BLaER1 treated with 17β-estradiol and CSF1 and Interleukin-3, amounts not matched to agents 10 nM and 100 nM (cell line): ENCODE measurements at regions not wholly inside any gene's neighbourhood (a gene's known extent, or its start where the extent isn't known, plus 50 kb on each side); places are given as distances from the start of the nearest gene placed in this dataset.

Experiments
- H3K27ac ChIP-seq, 11 experiments: shearing (Covaris generic); formaldehyde crosslinking; 2 replicates each; pipeline ENCODE4 v1.8.1; 2022
- H3K27me3 ChIP-seq, 11 experiments: shearing (Covaris generic); formaldehyde crosslinking; 2 replicates each; pipeline ENCODE4 v1.8.1; 2022
- H3K36me3 ChIP-seq, 11 experiments: shearing (Covaris generic); formaldehyde crosslinking; 2 replicates each; pipeline ENCODE4 v1.8.1; 2022
- H3K4me1 ChIP-seq, 10 experiments: shearing (Covaris generic); formaldehyde crosslinking; 2 replicates each; pipeline ENCODE4 v1.8.1; 2022
- H3K4me2 ChIP-seq, 11 experiments: shearing (Covaris generic); formaldehyde crosslinking; 2 replicates each; pipeline ENCODE4 v1.8.1; 2022
- H3K4me3 ChIP-seq, 10 experiments: shearing (Covaris generic); formaldehyde crosslinking; 2 replicates each; pipeline ENCODE4 v1.8.1; 2022
- H3K9ac ChIP-seq, 11 experiments: shearing (Covaris generic); formaldehyde crosslinking; 2 replicates each; pipeline ENCODE4 v1.8.1; 2022
- H3K9me3 ChIP-seq, 11 experiments: shearing (Covaris generic); formaldehyde crosslinking; replicated peaks in 1 of 11; 2 replicates each; pipeline ENCODE4 v1.8.1; 2022
- H4K20me1 ChIP-seq, 11 experiments: shearing (Covaris generic); formaldehyde crosslinking; 2 replicates each; pipeline ENCODE4 v1.8.1; 2022
- Cebpa-rat ChIP-seq, 11 experiments: shearing (Covaris generic); IDR thresholded peaks; 2 replicates each; pipeline ENCODE4 v1.8.1; 2022

DNA sequence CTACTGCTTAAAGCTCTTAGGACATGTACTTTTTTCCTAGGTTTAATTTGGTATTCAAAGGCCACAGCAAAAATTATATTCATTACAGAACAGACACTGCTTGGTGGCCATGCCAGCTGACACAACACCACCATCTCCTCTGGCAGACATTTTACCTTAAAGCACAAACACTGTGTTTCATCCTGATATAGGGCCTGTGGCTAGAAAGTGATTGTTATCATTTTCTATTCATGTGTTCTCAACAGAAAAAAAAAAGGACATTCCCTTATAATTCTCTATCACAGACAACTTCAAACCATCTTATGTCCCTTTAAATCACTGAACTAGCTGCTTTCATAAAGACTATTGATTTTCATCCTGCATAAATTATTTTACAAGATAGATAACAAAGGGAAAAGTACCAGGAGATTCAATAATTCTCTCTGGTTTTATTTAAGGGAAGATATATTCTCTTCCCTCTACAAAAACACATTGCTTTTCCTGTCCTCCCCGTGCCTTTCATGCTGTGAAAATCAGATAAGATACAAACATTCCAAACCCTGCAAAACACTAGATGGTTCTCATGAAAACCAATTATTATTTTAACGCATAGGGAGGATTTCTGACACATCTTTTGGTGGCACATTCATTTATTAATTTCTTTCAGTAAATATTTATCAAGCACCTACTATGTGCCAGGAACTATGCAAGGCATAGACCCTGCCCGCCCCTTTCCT is 139.3 kb upstream of the TMCC3 start:
- Histone ChIP-seq H3K36me3 (no peaks in the 10 kb centered on the region), H4K20me1 (no peaks in the 10 kb centered on the region), H3K27ac (no peak overlapping the region), H3K9ac (no peak overlapping the region), H3K4me2 (no peak overlapping the region), H3K27me3 (no peaks in the 10 kb centered on the region), H3K4me3 (no peak overlapping the region), H3K9me3 (peaks cover 0 to 5% (median 0%) of the 10 kb centered on the region in 11 experiments; a peak in 1 of 22 replicates), H3K4me1 (peaks cover 0 to 11% (median 4%) of the 10 kb centered on the region in 10 experiments; a peak in 10 of 20 replicates)
- TF ChIP-seq Cebpa-rat (IDR thresholded peaks at IDR 0.05): no peak

DNA sequence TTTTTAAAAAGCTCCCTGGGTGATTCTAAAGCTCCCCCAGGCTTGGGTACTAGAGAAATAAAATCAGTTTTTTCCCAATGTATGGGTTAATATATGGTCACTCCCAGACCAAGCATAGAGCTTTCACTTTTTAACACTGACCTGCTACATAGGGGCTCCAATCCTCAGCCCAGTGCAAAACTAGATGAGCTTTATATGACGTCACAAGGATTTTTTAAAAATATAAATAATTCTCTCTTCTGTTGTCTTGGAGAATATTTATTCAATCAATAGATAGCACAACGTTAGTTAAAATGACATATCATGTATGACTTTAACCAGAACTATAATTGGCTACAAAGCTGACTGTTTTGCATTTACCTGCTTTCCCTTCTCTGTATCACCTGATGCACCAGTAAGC is 137.9 kb upstream of the TMCC3 start:
- peaks cover 0 to 11% (median 4%) of the 10 kb centered on the region in 10 experiments; a peak in 10 of 20 replicates for H3K4me1 ChIP-seq
- H3K27ac ChIP-seq: no peak overlapping the region
- no peaks in the 10 kb centered on the region for H3K36me3 ChIP-seq
- no peaks in the 10 kb centered on the region for H3K27me3 ChIP-seq
- TF ChIP-seq Cebpa-rat (IDR thresholded peaks at IDR 0.05): no peak
- no peak overlapping the region for H3K4me3 ChIP-seq
- H4K20me1 ChIP-seq: no peaks in the 10 kb centered on the region
- H3K9me3 ChIP-seq: peaks cover 0 to 5% (median 0%) of the 10 kb centered on the region in 11 experiments; a peak in 1 of 22 replicates
- no peak overlapping the region for H3K4me2 ChIP-seq
- no peak overlapping the region for H3K9ac ChIP-seq

DNA sequence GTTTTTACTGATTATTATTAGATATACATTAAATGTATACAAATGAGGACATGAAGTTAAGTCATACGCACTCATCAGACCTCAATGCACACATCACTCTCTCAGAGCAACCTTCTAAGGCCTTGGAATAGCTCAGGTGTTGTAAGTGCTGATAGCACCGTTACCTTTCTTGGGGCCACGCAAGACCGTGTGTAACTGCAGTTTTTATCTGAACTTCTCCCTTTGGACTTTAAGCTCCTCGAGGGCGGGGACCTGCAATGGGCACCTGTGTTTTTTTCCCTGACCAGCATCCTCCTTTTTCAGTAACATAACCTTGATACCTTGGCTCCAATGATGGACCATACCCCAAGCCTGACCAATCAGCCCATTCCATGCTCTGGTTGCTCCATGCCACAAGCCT is 136.5 kb upstream of the TMCC3 start:
- Histone ChIP-seq H3K4me2 (no peak overlapping the region), H3K9ac (no peak overlapping the region), H3K9me3 (peaks cover 3 to 13% (median 5%) of the 10 kb centered on the region in 11 experiments; a peak in 15 of 22 replicates), H3K4me1 (no peaks in the 10 kb centered on the region), H3K36me3 (no peaks in the 10 kb centered on the region), H3K4me3 (no peak overlapping the region), H3K27me3 (no peaks in the 10 kb centered on the region), H3K27ac (no peak overlapping the region), H4K20me1 (no peaks in the 10 kb centered on the region)
- TF ChIP-seq Cebpa-rat (IDR thresholded peaks at IDR 0.05): no peak

- no peak overlapping the region for H3K9ac ChIP-seq
- H4K20me1 ChIP-seq: no peaks in the 10 kb centered on the region
- H3K4me3 ChIP-seq: no peak overlapping the region
- no peak overlapping the region for H3K4me2 ChIP-seq
- no peak overlapping the region for H3K27ac ChIP-seq
- peaks cover 4 to 14% (median 7%) of the 10 kb centered on the region in 11 experiments; a peak in 15 of 22 replicates for H3K9me3 ChIP-seq
- no peak for TF ChIP-seq Cebpa-rat (IDR thresholded peaks at IDR 0.05)
- no peaks in the 10 kb centered on the region for H3K27me3 ChIP-seq
- peaks cover 0 to 11% (median 7%) of the 10 kb centered on the region in 10 experiments; a peak in 9 of 20 replicates for H3K4me1 ChIP-seq
- no peaks in the 10 kb centered on the region for H3K36me3 ChIP-seq
Observed at GRCh38 chr12:94783862-94784261, 133.5 kb upstream of the TMCC3 start.

GRCh38 chr12:94783343-94783742 is 133.0 kb upstream of the TMCC3 start:
- no peaks in the 10 kb centered on the region for H3K36me3 ChIP-seq
- H3K27ac ChIP-seq: no peak overlapping the region
- TF ChIP-seq Cebpa-rat (IDR thresholded peaks at IDR 0.05): no peak
- no peak overlapping the region for H3K4me2 ChIP-seq
- no peak overlapping the region for H3K9ac ChIP-seq
- H3K9me3 ChIP-seq: peaks cover 4 to 14% (median 7%) of the 10 kb centered on the region in 11 experiments; a peak in 15 of 22 replicates
- no peak overlapping the region for H3K4me3 ChIP-seq
- H3K4me1 ChIP-seq: peaks cover 0 to 11% (median 7%) of the 10 kb centered on the region in 10 experiments; a peak in 9 of 20 replicates
- no peaks in the 10 kb centered on the region for H4K20me1 ChIP-seq
- H3K27me3 ChIP-seq: no peaks in the 10 kb centered on the region

DNA sequence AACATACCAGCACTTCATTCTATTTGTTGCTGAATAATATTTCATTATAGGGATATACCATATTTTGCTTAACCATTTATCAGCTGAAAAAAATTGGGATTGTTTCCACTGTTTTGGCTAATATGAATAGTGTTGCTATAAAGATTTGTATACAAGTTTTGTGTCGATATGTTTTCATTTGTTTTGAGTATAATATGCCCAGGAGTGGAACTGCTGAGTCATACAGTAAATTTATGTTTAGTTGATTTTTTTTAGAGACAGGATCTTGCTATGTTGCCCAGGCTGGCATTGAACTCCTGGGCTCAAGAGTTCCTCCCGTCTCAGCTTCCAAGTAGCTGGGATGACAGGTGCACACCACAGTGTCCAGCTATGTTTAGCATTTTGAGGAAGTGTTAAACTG is 131.5 kb upstream of the TMCC3 start:
- Histone ChIP-seq H3K4me1 (peaks cover 0 to 16% (median 11%) of the 10 kb centered on the region in 10 experiments; a peak in 10 of 20 replicates), H3K36me3 (no peaks in the 10 kb centered on the region), H3K27me3 (no peaks in the 10 kb centered on the region)

DNA sequence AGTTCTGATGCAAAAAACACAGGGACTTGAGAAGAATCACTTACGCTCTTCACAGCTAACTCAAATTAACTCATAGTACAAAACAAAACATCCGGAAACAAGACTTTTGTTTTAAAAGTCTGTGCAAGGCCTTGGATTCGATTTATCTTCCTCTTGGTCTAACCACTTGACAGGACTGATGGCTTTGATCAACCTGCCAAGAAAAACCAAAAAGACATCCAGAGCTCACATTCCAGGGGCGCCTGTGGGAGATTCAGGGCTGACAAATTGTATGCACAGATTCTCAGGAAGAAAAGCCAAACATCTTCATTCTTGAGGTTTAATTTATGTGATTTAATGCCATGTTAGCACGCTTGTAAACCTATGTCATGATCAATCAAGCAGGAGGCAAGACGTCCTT is 129.1 kb upstream of the TMCC3 start:
- Histone ChIP-seq H3K27me3 (no peaks in the 10 kb centered on the region), H3K4me1 (peaks cover 0 to 16% (median 11%) of the 10 kb centered on the region in 10 experiments; a peak in 10 of 20 replicates), H3K4me3 (no peak overlapping the region), H3K27ac (no peak overlapping the region), H3K9me3 (peaks cover 4 to 10% (median 8%) of the 10 kb centered on the region in 11 experiments; a peak in 15 of 22 replicates), H3K4me2 (peak overlapping the region in 6 of 11 experiments; percentile 9 to 50 (median 38); a peak in 10 of 22 replicates), H3K9ac (no peak overlapping the region), H3K36me3 (no peaks in the 10 kb centered on the region), H4K20me1 (no peaks in the 10 kb centered on the region)
- no peak for TF ChIP-seq Cebpa-rat (IDR thresholded peaks at IDR 0.05)

More for the DNA sequence above, 131.5 kb upstream of the TMCC3 start:
- Histone ChIP-seq H4K20me1 (no peaks in the 10 kb centered on the region), H3K4me3 (no peak overlapping the region), H3K4me2 (no peak overlapping the region), H3K9ac (no peak overlapping the region), H3K9me3 (peaks cover 4 to 14% (median 7%) of the 10 kb centered on the region in 11 experiments; a peak in 15 of 22 replicates), H3K27ac (no peak overlapping the region)
- TF ChIP-seq Cebpa-rat (IDR thresholded peaks at IDR 0.05): no peak

DNA sequence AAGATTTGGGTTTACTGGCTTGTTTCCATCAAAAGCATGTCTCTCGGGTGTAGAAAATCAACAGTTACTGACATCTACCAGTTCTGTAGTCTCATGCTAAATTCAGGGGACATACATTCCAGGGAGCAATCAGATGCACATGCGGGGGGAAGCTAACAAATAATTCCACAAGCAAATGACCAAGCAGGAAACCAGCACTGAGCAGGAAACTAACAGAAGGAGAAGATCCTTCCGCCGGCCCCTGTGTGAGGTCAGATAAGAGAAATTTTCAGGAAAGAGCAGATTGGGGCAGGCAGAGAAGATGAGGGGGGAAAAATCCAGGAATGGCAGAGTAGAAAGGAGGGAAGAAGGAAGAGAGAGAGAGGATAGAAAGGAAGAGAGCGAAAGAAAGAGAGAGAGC is 127.6 kb upstream of the TMCC3 start:
- no peak for TF ChIP-seq Cebpa-rat (IDR thresholded peaks at IDR 0.05)
- Histone ChIP-seq H3K4me2 (peak overlapping the region in 5 of 11 experiments; percentile 6 to 24 (median 22); a peak in 3 of 22 replicates), H3K4me3 (no peak overlapping the region), H3K9ac (no peak overlapping the region), H3K4me1 (peaks cover 0 to 16% (median 11%) of the 10 kb centered on the region in 10 experiments; a peak in 10 of 20 replicates), H3K36me3 (no peaks in the 10 kb centered on the region), H4K20me1 (no peaks in the 10 kb centered on the region), H3K27ac (no peak overlapping the region), H3K27me3 (no peaks in the 10 kb centered on the region), H3K9me3 (peaks cover 9 to 18% (median 13%) of the 10 kb centered on the region in 11 experiments; a peak in 20 of 22 replicates)

GRCh38 chr12:94775710-94776109 is 125.4 kb upstream of the TMCC3 start:
- no peak overlapping the region for H3K27ac ChIP-seq
- H3K4me1 ChIP-seq: peaks cover 0 to 16% (median 11%) of the 10 kb centered on the region in 10 experiments; a peak in 10 of 20 replicates
- peaks cover 0 to 11% (median 6%) of the 10 kb centered on the region in 11 experiments; a peak in 12 of 22 replicates for H3K9me3 ChIP-seq
- H3K27me3 ChIP-seq: no peaks in the 10 kb centered on the region
- H3K9ac ChIP-seq: no peak overlapping the region
- no peak for TF ChIP-seq Cebpa-rat (IDR thresholded peaks at IDR 0.05)
- H3K36me3 ChIP-seq: no peaks in the 10 kb centered on the region
- H4K20me1 ChIP-seq: no peaks in the 10 kb centered on the region; a peak in 1 of 22 replicates
- H3K4me3 ChIP-seq: no peak overlapping the region
- no peak overlapping the region for H3K4me2 ChIP-seq
